H1 (cell line): ENCODE measurements at regions not wholly inside any gene's neighbourhood (a gene's known extent, or its start where the extent isn't known, plus 50 kb on each side); places are given as distances from the start of the nearest gene placed in this dataset.

ENCODE experiments used
- CTCF ChIA-PET: fragments of 300-600 bp; sonication (Branson Sonifier 250); formaldehyde crosslinking; loops from one replicate; lab custom pipeline; 2021; ENCODE audit not compliant: partially characterized antibody; lab: Charles Lee
- POLR2A ChIA-PET: fragments of 300-600 bp; sonication (Branson Sonifier 250); formaldehyde crosslinking; loops from one replicate; lab custom pipeline; 2021; ENCODE audit warnings: inconsistent platforms; ENCODE audit not compliant: partially characterized antibody; lab: Charles Lee
- DNase-seq, 2 experiments: peaks; one replicate each; pipeline versions ENCODE4 v3.0.0 to v3.0.0-alpha.2; 2010 to 2022; ENCODE audit warnings: low spot score in 2 of 2, low read depth in 1 of 2, mixed read lengths in 1 of 2
- FAIRE-seq: peaks from 2 replicates; lab custom pipeline; 2011; peaks lifted over from hg19 to GRCh38; lab: Jason Lieb, UNC
- H2AFZ ChIP-seq: 2 replicates; pipeline ENCODE4 v1.8.1; 2012; ENCODE audit warnings: low read length, inconsistent platforms
- H2AK5ac ChIP-seq: 2 replicates; pipeline ENCODE4 v1.6.1; 2013; ENCODE audit warnings: low read depth, low read length
- H2BK120ac ChIP-seq: replicated peaks from 2 replicates; pipeline ENCODE3; 2013; ENCODE audit warnings: low read depth, low read length, inconsistent platforms
- H2BK12ac ChIP-seq: 2 replicates; pipeline ENCODE4 v1.6.1; 2013; ENCODE audit warnings: low read depth, low read length
- H2BK15ac ChIP-seq: 2 replicates; pipeline ENCODE4 v1.6.1; 2013; ENCODE audit warnings: low read length
- H2BK20ac ChIP-seq: 2 replicates; pipeline ENCODE4 v1.6.1; 2013; ENCODE audit warnings: low read length
- H2BK5ac ChIP-seq: 2 replicates; pipeline ENCODE4 v1.6.1; 2013; ENCODE audit warnings: low read depth, low read length
- H3K14ac ChIP-seq: 2 replicates; pipeline ENCODE4 v1.6.1; 2013; ENCODE audit warnings: inconsistent platforms; ENCODE audit not compliant: insufficient read length
- H3K18ac ChIP-seq: 2 replicates; pipeline ENCODE4 v1.6.1; 2013; ENCODE audit warnings: low read length; ENCODE audit errors: extremely low read depth
- H3K23ac ChIP-seq: 2 replicates; pipeline ENCODE4 v1.6.1; 2013; ENCODE audit warnings: inconsistent platforms; ENCODE audit not compliant: insufficient read length
- H3K23me2 ChIP-seq: 2 replicates; pipeline ENCODE4 v1.6.1; 2013; ENCODE audit warnings: low read depth, low read length
- H3K27ac ChIP-seq: 2 replicates; pipeline ENCODE4 v1.6.1; 2011; ENCODE audit warnings: low read depth, low read length, inconsistent platforms
- H3K27me3 ChIP-seq, 4 experiments: replicated peaks in 1 of 4; 1 replicate in 1 of 4; 2 replicates in 3 of 4; pipeline versions ENCODE4 v1.6.1 to v1.8.1; 2011 to 2013; ENCODE audit warnings: low read length in 3 of 4, mild to moderate bottlenecking in 3 of 4, inconsistent platforms in 2 of 4, mixed read lengths in 2 of 4, moderate library complexity in 1 of 4; ENCODE audit not compliant: control insufficient read depth in 3 of 4, insufficient read depth in 3 of 4; ENCODE audit errors: extremely low read depth in 1 of 4
- H3K36me3 ChIP-seq, 4 experiments: 2 replicates each; pipeline versions ENCODE4 v1.6.1 to v1.8.1; 2011 to 2013; ENCODE audit warnings: mild to moderate bottlenecking in 4 of 4, low read length in 3 of 4, moderate library complexity in 2 of 4, control low read depth in 1 of 4, inconsistent platforms in 1 of 4; ENCODE audit not compliant: insufficient read depth in 4 of 4, control insufficient read depth in 2 of 4
- H3K4ac ChIP-seq: replicated peaks from 2 replicates; pipeline ENCODE3; 2013; ENCODE audit warnings: low read length, low read depth, mixed read lengths, inconsistent platforms; ENCODE audit not compliant: insufficient read length
- H3K4me1 ChIP-seq, 4 experiments: replicated peaks in 1 of 4; 1 replicate in 1 of 4; 2 replicates in 3 of 4; pipeline versions ENCODE4 v1.6.1 to v1.8.1; 2011 to 2013; ENCODE audit warnings: low read length in 3 of 4, inconsistent platforms in 2 of 4, mixed read lengths in 1 of 4; ENCODE audit not compliant: insufficient read depth in 4 of 4, control insufficient read depth in 3 of 4
- H3K4me2 ChIP-seq, 2 experiments: 2 replicates each; pipeline versions ENCODE4 v1.6.1 to v1.8.1; 2011 to 2013; ENCODE audit warnings: low read depth in 2 of 2, low read length in 2 of 2, control low read depth in 1 of 2, inconsistent platforms in 1 of 2, mild to moderate bottlenecking in 1 of 2; ENCODE audit not compliant: insufficient read depth in 1 of 2
- H3K4me3 ChIP-seq, 4 experiments: fragments of 200-600, 300-600 bp in 1 of 4; sonication (generic), shearing (Covaris generic), sonication (Bioruptor Twin) in 1 of 4; 2 replicates each; pipeline versions ENCODE4 v1.5.1 to v1.8.1; 2011 to 2016; ENCODE audit warnings: low read length in 4 of 4, low read depth in 3 of 4, control low read depth in 2 of 4, inconsistent platforms in 2 of 4, mild to moderate bottlenecking in 2 of 4, mixed read lengths in 1 of 4, moderate library complexity in 1 of 4; ENCODE audit not compliant: insufficient read depth in 2 of 4; ENCODE audit errors: extremely low read depth in 1 of 4
- H3K56ac ChIP-seq: replicated peaks from 2 replicates; pipeline ENCODE3; 2013; ENCODE audit warnings: low read depth, mild to moderate bottlenecking, mixed read lengths, low read length, inconsistent platforms; ENCODE audit not compliant: insufficient read length
- H3K79me1 ChIP-seq: 2 replicates; pipeline ENCODE4 v1.6.1; 2013; ENCODE audit warnings: low read depth, low read length, control low read depth
- H3K79me2 ChIP-seq, 2 experiments: 2 replicates each; pipeline versions ENCODE4 v1.6.1 to v1.8.1; 2012 to 2013; ENCODE audit warnings: low read length in 2 of 2, mild to moderate bottlenecking in 2 of 2, inconsistent platforms in 1 of 2; ENCODE audit not compliant: insufficient read depth in 2 of 2, control insufficient read depth in 1 of 2
- H3K9ac ChIP-seq, 4 experiments: replicated peaks in 1 of 4; 1 replicate in 1 of 4; 2 replicates in 3 of 4; pipeline versions ENCODE4 v1.6.1 to v1.8.1; 2011 to 2013; ENCODE audit warnings: low read depth in 3 of 4, low read length in 3 of 4, control low read depth in 2 of 4, mild to moderate bottlenecking in 2 of 4, moderate library complexity in 2 of 4, inconsistent platforms in 1 of 4; ENCODE audit errors: extremely low read depth in 1 of 4
- H3K9me3 ChIP-seq, 2 experiments: 2 replicates each; pipeline versions ENCODE4 v1.6.1 to v1.8.1; 2012 to 2013; ENCODE audit warnings: mild to moderate bottlenecking in 2 of 2, moderate library complexity in 2 of 2, control low read depth in 1 of 2, inconsistent platforms in 1 of 2, low read depth in 1 of 2, low read length in 1 of 2, mixed read lengths in 1 of 2; ENCODE audit not compliant: insufficient read depth in 2 of 2
- H4K20me1 ChIP-seq, 2 experiments: replicated peaks in 1 of 2; 2 replicates each; pipeline versions ENCODE3 to v1.8.1; 2011 to 2013; ENCODE audit warnings: inconsistent platforms in 2 of 2, low read length in 2 of 2, mild to moderate bottlenecking in 1 of 2; ENCODE audit not compliant: insufficient read depth in 2 of 2, control insufficient read depth in 1 of 2
- H4K5ac ChIP-seq: 2 replicates; pipeline ENCODE4 v1.6.1; 2013; ENCODE audit warnings: low read length, low read depth, mixed read lengths, inconsistent platforms; ENCODE audit not compliant: insufficient read length
- H4K8ac ChIP-seq: 2 replicates; pipeline ENCODE4 v1.8.0; 2013; ENCODE audit warnings: mild to moderate bottlenecking, moderate library complexity, low read length, inconsistent platforms; ENCODE audit not compliant: insufficient read depth; ENCODE audit errors: extremely low read depth
- H4K91ac ChIP-seq: replicated peaks from 2 replicates; pipeline ENCODE3; 2013; ENCODE audit warnings: low read length, mixed read lengths, inconsistent platforms; ENCODE audit not compliant: insufficient read length
- ASH2L ChIP-seq: fragments of 200-600, 300-600 bp; sonication (generic); IDR thresholded peaks from one replicate; pipeline ENCODE4 v1.7.1; 2017; ENCODE audit warnings: low read length
- YY1 ChIP-seq: IDR thresholded peaks from 2 replicates; pipeline ENCODE4 v1.6.1; 2011; ENCODE audit warnings: low read depth, mild to moderate bottlenecking, low read length
- WGBS, 2 experiments: shearing (Covaris generic) in 1 of 2; methylation state at CpG; one replicate each; pipeline versions ENCODE4 v1.1.6 to v1.1.7; 2013 to 2015; ENCODE audit warnings: low lambda C conversion rate in 2 of 2, mixed read lengths in 2 of 2, inconsistent platforms in 1 of 2, low coverage in 1 of 2, missing lambda C conversion rate in 1 of 2; ENCODE audit not compliant: insufficient replicate concordance in 2 of 2, insufficient coverage in 1 of 2, insufficient read length in 1 of 2; ENCODE audit errors: extremely low coverage in 1 of 2, missing lambda C conversion rate in 1 of 2; 5-methylcytosine and 5-hydroxymethylcytosine counted together

DNA sequence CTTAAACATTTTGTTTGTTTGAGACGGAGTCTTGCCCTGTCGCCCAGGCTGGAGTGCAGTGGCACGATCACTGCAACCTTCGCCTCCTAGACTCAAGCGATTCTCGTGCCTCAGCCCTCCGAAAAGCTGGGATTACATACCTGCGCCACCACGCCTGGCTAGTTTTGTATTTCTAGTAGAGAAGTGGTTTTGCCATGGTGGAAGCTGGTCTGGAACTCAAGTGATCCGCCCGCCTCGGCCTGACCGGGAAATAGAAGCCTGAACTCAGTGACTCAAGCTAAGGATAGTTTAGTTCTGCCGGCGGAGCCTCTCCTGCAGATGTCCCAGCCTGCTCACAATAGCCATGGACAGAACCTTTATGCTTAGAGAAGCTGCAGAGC is 53.0 kb upstream of the ZNF254 start:
- Histone ChIP-seq H3K79me2 (peaks cover 16 to 53% of the 10 kb centered on the region in 2 experiments), H2BK15ac (no peak overlapping the region), H3K18ac (peak overlapping the region; percentile 89), H3K56ac (peak overlapping the region; percentile 86), H2BK120ac (no peak overlapping the region), H2BK5ac (peak overlapping the region; percentile 98), H3K9me3 (no peaks in the 10 kb centered on the region), H3K4me2 (peak overlapping the region; percentile 76 to 81), H3K36me3 (peaks cover 0 to 18% (median 10%) of the 10 kb centered on the region in 4 experiments; a peak in 6 of 8 replicates), H3K4ac (peak overlapping the region; percentile 78), H3K23ac (no peak overlapping the region), H4K91ac (peak overlapping the region; percentile 54), H2BK20ac (no peak overlapping the region), H3K23me2 (peaks cover 1% of the 10 kb centered on the region; the same call in 1 of the 2 replicates), H3K4me1 (peaks cover 0 to 2% (median 0%) of the 10 kb centered on the region in 4 experiments; a peak in 1 of 7 replicates), H4K20me1 (peaks cover 2 to 12% of the 10 kb centered on the region in 2 experiments), H3K27ac (peak overlapping the region; percentile 98), H3K4me3 (peak overlapping the region; percentile 82 to 95 (median 88)), H3K27me3 (no peaks in the 10 kb centered on the region), H2BK12ac (peak overlapping the region; percentile 60; the same call in 1 of the 2 replicates), H2AK5ac (no peak overlapping the region; the same call in 1 of the 2 replicates), H2AFZ (no peak overlapping the region), H4K8ac (peak overlapping the region; percentile 99; the same call in 1 of the 2 replicates), H3K79me1 (peaks cover 8% of the 10 kb centered on the region), H4K5ac (peak overlapping the region; percentile 96), H3K14ac (no peak overlapping the region), H3K9ac (peak overlapping the region; percentile 85 to 99 (median 96))
- DNase-seq (no peak), FAIRE-seq (no peak)
- WGBS, 2 experiments = 2% methylated on average over 15 of the region's 15 CpGs; no CpG with 5 or more reads in 1 of the 2 experiments
- CTCF ChIA-PET = interaction anchor here (0.6 to 1.0 kb wide), 2 partner anchors 14 to 654 kb away, joined by 3 to 7 read pairs; no protein-coding TSS in a partner anchor
- TF ChIP-seq ASH2L (peak; percentile 9), YY1 (no peak)
- POLR2A ChIA-PET = interaction anchor here (0.6 to 2.8 kb wide), 26 partner anchors 11 to 1446 kb away, joined by 3 to 29 read pairs (median 5); partner anchors contain the start of genes ZNF254, ZNF675, ZNF681 and ZNF726
